NCI-H2171 treated with DMSO at 0.1 percent for 48 hours (cell line): ENCODE measurements at regions not wholly inside any gene's neighbourhood (a gene's known extent, or its start where the extent isn't known, plus 50 kb on each side); places are given as distances from the start of the nearest gene placed in this dataset.
"Not testable (repeated sequence)": the region's sequence is repeated elsewhere in the genome, so short reads cannot be mapped to it uniquely, and the experiment has no call there.

Experiments used
- DNase-seq: peaks from one replicate; lab custom pipeline; 2025; lab: John Stamatoyannopoulos, UW

DNA sequence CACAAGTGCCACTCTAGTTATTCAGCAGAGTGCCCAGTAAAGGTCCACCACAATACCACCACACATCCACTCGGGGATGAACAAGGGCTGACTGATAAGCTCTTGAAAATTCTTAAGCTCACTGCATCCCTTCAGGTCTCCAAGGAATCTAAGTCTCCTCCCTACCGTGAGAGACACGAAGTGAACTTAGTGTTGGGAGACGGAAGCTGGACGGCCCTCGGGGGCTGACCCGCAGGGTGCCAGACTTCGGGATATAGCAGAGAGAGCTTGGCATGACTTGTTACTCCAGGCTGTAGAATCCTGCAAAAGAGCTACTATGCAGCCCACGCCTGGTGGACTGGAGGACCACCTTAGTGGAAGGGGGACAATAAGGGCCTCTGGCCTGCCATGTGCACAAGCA, 75.1 kb downstream of the LYZL1 start:
- DNase-seq = not testable (repeated sequence)

GRCh38 chr10:29366206-29366605, 77.3 kb downstream of the LYZL1 start:
- not testable (repeated sequence) for DNase-seq

GRCh38 chr10:29369419-29369818, 80.5 kb downstream of the LYZL1 start:
- no peak for DNase-seq

DNA sequence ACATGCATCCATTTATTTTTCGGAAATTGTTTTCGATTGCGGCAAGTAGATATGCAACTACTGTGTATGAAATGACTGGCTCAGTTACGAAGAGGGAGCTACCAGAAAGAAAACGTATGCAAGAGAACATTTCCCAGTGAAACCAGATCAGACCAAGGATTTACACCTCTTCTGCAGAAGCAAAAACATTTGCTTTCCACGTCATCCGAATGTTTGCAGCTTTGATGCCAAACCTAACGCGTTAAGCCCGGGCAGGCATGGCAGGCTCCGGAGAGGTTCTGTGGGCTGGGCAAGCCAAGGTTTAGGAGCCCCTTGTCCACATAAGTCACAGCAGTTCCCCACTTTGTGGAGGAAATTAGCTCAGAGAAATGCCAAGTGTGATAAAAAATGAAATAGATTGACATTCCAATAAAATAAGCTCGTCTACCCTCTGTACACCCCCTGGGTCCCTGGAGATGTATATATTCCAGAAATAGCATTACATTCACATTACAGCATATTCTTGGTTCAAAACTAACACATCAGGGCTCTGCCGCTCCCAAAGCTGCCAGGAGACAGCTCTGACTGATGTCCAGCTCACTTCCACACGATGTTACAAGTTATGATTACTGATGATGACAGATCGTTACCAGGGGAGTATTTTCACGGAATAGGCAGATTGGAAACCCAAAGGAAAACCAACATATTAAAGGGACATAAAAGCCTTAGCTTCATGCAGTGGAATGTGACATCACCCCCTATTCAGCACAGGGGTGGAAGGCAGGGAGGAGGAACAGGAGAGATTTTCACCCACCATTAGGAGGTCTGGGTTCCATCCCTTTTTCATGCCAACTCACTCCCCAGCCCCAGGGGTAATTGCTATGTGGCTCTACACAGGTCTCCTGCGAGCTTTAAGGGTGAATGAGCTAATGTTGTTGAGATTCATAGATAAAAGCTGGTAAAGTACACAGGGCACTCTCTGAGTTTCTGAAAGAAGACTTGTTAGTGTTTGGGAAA, 81.5 kb downstream of the LYZL1 start:
- no peak for DNase-seq

GRCh38 chr10:29372920-29373319, 84.0 kb downstream of the LYZL1 start:
- no peak for DNase-seq

DNA sequence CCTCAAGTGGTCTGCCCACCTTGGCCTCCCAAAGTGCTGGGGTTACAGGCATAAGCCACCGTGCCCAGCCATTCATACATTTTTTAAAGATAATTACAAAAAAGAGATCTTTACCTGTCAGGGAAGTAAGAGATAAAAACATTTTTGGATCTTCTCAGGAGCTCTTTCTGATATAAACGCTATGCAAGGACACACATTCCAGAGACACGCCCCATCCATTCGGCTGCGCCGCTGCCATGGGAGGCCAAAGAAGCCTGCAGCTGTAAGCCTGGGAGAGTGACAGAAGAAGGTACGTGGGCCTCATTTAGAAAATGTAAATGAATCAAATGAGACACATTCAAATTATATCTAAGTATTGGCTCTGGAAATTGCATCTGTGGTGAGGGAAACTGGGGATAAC, 85.3 kb downstream of the LYZL1 start:
- DNase-seq = no peak

DNA sequence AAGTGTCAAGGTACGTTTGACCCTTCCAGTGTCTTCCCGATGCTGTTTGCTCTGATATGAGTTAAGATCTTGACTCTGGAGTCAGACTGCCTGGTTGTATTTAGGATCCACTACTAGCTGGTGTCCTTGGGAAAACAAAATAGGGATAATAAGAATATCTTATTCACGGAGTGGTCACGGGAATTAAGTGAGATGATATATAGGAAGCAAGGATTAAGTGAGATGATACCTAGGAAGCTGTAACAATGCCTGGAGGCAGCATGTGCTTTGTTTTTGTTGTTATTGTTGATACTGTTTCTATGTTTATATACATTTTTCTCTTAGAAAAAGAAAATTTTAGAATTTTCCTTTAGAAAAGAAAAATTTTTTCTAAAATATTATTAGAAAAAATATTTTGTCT, 87.0 kb downstream of the LYZL1 start:
- no peak for DNase-seq

- peak; percentile 29 for DNase-seq
Observed at GRCh38 chr10:29377333-29377961, 88.6 kb downstream of the LYZL1 start.

DNA sequence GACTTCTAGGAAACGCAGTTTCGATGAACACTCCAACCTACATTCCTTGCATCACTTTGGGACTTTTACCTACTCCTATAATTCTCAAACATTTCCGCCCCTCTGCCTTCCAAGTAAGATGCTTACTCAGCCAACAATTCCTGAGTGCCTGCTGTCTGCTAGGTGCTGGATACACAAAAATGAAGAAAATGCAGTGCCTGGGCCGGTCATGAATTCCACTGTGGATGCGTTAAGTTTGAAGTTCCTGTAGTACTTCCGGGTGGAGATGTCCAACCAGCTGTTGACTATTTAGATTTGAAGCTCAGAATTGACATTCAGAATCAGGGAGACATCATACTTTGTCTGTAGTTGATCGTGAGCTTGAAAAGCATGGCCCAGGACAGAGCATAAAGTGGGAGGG, 89.2 kb downstream of the LYZL1 start:
- DNase-seq = no peak

- DNase-seq = no peak
Observed at GRCh38 chr10:29379208-29379607, 90.3 kb downstream of the LYZL1 start.

- DNase-seq = not testable (repeated sequence)
Observed at GRCh38 chr10:29379777-29380598, 91.1 kb downstream of the LYZL1 start.

- not testable (repeated sequence) for DNase-seq
Observed at GRCh38 chr10:29380599-29381511, 92.0 kb downstream of the LYZL1 start.

GRCh38 chr10:29386342-29386999, 97.6 kb downstream of the LYZL1 start:
- DNase-seq = peak; percentile 21

DNA sequence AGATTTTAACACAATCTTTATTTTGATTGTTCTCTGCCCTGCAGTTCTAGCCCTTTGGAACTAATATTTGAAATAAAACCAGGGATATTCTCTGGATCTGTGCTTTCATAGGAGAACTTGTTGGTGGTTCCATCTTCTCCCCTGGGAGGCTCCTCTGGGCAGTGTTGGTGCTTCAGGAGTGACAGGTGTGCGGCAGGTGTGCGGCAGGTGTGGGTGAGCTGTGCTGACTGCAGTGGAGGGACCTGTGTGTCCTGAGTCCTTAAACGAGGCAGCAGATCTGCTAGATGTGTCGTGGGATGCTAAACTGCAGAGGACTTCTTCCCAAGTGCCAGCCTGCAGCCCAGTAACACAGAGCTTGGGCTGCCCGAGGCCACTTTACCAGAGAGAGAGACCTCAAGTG, 98.4 kb downstream of the LYZL1 start:
- DNase-seq = peak; percentile 1

DNA sequence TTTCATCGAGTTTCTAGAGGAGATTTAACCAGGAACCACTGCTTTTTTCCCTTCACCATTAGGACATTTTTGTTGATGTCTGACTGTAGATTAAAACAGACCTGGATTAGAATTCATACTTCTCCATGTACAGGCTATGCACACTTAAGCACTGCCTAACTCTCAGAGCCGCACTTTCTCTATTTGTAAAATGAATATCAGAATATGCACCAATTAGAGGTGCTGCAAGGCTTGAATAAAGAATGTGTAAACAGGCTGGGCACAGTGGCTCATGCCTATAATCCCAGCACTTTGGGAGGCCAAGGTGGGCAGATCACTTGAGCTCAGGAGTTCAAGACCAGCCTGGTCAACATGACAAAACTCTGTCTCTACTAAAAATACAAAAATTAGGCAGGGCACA, 99.2 kb downstream of the LYZL1 start:
- DNase-seq = not testable (repeated sequence)

DNA sequence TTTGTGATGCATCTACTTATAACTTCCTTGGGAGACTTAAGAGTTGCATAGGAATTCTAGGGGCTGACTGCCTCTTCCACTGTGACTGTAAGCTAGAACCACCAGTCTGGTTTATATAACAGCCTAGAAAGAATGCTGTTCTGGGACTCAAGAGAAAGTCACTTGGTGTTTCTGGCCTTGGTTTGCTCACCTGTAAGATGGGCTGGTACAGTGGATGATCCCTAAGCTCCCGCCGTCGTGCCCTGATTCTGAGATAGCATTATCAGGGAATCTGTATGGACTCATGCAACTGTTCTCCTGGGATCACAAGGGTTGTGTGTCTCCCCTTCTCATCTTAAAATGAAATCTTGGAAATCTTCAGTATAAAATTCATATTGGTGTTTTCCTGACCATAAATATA, 100.6 kb downstream of the LYZL1 start:
- DNase-seq = no peak

GRCh38 chr10:29389935-29390334, 101.1 kb downstream of the LYZL1 start:
- no peak for DNase-seq

DNA sequence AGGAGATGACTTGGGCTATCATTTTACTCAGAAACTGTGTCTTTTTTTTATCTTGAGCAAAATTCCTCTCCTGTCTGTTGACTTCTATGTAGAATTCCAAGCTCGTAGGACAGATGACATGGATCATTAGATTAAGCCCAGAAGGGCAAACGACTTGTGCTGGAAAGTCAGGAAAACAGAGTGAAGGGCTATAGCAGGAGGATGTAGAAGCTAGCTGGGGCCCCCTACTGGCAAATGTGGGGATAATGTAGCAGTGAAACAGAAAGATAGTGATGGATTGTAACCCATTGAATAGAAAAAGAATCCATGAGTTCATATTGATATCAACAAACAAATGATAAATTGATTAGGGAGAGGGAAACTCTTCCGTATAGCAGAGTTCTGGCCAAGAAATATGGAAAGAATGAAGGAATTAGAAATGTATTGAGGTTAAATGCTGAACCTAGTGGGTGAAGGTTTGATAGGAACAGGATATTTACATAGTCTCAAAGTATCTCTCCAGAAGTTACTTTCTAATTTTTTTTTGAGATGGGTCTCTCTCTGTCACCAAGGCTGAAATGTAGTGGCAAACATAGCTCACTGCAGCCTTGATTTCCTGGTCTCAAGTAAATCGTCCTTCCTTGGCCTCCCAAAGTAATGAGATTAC, 103.6 kb downstream of the LYZL1 start:
- DNase-seq = peak; percentile 2

GRCh38 chr10:29394321-29394932, 105.6 kb downstream of the LYZL1 start:
- no peak for DNase-seq

- no peak for DNase-seq
Observed at GRCh38 chr10:29395409-29395808, 106.5 kb downstream of the LYZL1 start.
